ENCODE measurements at regions not wholly inside any gene's neighbourhood (a gene's known extent, or its start where the extent isn't known, plus 50 kb on each side); places are given as distances from the start of the nearest gene placed in this dataset.
A peak's percentile ranks its signal among the peaks of the same experiment; 100 is the strongest.
"Not testable (repeated sequence)": the region's sequence is repeated elsewhere in the genome, so short reads cannot be mapped to it uniquely, and the experiment has no call there.

DNA sequence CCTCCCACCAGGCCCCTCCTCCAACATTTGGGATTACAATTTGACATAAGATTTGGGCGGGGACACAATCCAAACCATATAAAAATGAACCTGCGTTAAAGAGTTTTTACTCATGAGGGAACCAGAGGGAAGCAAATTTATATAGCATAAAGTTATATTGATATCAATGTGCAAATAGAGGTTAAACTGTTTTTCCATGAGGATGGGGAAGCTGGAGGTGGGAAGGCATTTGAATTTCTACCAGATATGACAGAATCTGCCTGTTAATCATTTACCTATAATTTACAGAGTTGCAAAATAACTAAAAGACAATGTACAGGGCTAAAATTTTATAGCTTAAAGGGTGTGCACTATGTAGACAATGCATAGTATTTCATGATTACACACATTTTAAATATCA, 322.0 kb upstream of the FKBP1C start:
- no peak for DNase-seq

GRCh38 chr6:62891065-62891647, 320.1 kb upstream of the FKBP1C start:
- peak in 1 of 3 donors; percentile 1 for DNase-seq

GRCh38 chr6:62894114-62894513, 317.2 kb upstream of the FKBP1C start:
- no peak for DNase-seq

- DNase-seq = no peak
Observed at GRCh38 chr6:62903266-62903665, 308.0 kb upstream of the FKBP1C start.

DNA sequence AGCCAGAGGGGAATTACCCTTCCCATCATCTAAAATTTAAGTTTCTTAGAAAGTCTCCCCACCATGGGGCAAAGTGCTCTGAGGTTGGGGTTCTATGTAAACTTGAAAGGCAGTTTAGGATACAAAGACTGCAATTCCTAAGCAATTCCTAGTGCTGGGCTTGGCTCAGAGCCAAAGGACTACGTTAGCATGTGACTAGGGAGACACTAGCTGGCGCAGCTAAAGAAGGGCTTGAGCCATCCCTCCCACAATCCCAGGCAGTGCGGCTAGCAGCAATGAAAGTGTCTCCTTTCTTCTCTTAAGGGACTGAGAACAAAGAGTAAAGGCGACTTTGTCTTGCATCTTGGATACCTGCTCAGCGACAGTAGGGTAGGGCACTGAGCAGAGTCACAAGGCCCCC, 306.6 kb upstream of the FKBP1C start:
- no peak for DNase-seq

GRCh38 chr6:62914530-62914929, 296.7 kb upstream of the FKBP1C start:
- no peak for DNase-seq

- no peak for DNase-seq
Observed at GRCh38 chr6:62923728-62924127, 287.5 kb upstream of the FKBP1C start.

- DNase-seq = no peak
Observed at GRCh38 chr6:62940848-62941247, 270.4 kb upstream of the FKBP1C start.

DNA sequence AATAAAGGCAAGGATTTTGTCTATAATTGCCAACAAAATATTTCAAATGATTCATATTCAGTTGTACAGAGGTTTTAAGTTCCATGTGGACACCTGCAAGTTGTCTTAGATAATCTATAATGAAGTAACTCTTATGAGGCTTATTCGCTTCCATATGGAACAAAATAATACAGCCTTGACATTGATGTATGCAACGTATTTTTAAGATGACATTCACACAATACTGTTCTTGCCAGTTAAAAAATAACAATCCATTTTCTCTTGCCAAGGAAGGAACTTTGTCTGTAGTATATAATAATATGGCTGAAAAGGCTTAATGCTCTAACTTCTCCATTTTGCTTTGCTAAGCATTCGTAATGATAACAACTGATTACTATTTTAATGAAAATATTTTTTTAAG, 269.3 kb upstream of the FKBP1C start:
- no peak for DNase-seq

DNA sequence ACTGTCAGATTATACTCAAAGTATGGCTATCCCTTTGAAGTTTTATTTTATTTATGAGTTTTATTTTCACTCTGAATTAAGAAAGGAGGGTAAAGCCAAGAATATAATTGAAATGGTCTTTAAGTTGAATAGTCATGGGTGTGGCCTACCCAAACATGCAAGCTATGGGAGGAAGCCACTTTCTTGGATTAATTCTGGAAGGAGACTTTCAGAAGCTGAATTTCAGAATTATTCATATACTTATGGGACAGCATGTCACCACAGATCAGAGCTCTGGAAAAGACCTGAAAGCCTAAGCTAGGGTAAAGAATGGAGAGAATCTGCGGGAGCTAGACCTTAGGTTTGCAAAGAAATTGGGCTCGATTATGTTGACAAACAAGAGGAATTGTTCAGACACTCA, 242.4 kb upstream of the FKBP1C start:
- DNase-seq = no peak

- DNase-seq = no peak
Observed at GRCh38 chr6:62971976-62972658, 239.2 kb upstream of the FKBP1C start.

DNA sequence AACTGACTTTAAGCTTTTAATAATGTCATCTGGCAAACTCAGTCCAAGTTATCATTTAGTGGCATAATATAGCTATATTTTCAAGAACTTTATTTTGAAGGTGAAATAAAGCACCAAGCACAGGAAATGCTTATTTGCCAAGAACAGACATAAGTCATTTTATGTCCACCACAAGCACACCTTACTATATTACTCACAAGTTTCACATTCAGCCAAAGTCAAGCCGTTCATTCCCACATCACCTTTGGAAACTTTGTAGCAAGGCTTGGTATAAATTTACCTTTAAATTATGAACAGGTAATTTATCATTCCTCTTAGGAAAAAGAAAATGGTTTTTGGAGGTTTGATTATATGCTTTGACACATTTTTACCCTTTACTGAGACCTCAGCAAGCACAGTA, 236.8 kb upstream of the FKBP1C start:
- DNase-seq = no peak

DNA sequence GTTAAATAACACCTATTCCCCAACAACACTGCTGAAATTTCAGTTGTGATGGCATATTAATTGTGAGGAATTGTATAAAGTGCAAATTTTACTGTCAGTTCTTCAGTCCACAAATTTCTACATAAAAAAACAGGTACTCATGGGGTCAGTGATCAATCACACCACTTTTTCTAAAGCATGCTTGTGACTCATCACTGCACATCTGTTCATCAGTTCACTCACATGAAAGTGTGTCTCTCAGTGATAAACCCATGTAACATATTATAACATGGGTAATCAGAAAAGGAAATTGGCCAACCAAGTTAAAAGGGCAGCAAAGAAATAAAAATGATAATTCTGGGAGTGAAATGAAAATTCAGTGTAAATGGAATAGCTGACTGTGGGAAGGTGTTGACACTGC, 234.7 kb upstream of the FKBP1C start:
- no peak for DNase-seq

DNA sequence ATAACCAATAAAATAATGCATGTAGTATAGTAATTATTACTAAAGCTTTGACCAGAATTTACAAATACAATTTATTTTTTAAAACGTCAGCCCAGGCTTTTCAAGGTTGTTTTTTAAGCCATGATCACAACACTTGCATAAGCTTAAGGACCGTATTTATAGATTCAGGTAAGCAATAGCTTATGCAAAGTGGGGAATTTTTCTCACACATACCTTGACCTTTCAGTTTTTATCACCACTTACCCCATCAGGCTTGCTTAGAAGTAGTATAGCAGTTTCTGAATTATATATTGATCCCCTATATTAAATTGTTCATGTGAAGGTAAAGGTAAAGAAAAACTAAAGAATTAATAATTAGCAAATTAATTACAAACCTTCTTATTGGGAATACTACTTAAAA, 232.3 kb upstream of the FKBP1C start:
- no peak for DNase-seq

DNA sequence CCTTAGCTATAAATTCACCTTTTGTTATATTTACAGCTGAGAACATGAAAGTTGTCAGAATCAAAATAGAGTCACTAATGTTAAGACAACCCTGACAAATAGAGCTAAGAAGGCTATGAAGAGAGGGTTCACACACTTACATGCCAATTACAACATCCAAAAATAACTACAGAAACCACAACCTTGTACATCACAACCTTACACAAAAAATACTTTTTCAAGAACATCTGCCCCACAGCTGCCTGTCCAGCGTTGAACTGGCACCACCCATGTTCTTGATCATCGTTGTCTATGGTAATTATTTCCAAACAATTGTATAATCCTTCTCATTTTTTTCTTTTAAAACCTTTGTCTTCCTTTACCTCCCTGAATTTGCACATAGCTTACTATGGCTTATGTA, 231.2 kb upstream of the FKBP1C start:
- DNase-seq = no peak

DNA sequence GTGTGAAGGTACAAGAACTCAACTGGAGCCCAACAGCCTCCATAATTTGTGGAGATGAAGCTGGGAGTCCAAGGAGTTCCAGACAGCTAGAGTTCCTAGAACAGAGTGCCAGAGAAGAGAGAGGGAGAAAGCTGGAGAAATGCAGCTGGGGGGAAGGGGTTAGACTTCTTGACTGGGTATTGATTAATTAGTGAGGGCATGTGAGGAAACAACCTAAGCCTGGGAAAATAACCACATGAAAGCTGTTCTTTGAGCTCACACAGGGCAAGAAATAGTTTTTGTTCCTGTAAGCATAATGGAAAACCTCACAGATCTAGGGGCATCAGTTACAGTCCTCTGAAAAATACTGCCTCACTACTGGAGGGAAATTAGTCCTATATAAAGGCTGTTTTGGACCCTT, 230.5 kb upstream of the FKBP1C start:
- no peak for DNase-seq

GRCh38 chr6:62982951-62983350, 228.3 kb upstream of the FKBP1C start:
- no peak for DNase-seq

- DNase-seq = not testable (repeated sequence)
Observed at GRCh38 chr6:62991696-62992095, 219.6 kb upstream of the FKBP1C start.

- DNase-seq = no peak
Observed at GRCh38 chr6:62993951-62994350, 217.3 kb upstream of the FKBP1C start.

DNA sequence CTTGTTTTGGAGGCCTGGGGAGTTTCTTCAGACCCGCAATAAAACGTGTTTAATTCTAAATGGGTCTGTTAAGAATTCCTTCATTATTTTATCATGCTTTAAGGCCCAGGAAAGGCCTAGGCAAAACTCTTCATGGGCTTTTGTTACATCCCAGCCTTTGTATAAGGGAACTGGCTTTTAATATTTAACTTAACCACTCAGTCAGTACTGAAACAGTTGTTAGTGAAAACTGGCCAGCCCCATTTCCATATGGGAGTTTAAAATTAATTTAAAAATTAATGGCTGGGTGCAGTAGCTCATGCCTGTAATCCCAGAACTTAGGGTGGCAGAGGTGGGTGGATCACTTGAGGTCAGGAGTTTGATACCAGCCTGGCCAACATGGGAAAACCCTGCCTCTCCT, 213.2 kb upstream of the FKBP1C start:
- no peak for DNase-seq

DNA sequence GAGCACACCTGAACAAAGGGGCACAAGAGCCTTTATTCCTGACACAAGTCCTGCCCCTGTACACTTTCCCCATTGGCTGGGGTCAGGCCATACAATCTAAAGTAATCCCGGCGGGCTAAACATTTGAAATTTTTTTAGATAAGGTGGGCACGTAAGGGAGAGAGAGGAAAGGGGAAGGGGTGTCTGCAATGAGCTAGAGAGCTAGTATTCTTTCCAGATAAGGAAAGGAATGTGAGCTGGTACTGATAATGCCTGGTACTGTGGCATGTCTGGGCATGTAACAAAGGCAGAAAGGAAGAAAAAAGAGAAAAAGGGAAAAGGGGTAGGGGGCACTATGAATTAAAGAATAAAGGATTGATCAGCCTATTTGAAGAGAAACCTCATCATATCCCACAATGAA, 212.0 kb upstream of the FKBP1C start:
- not testable (repeated sequence) for DNase-seq

DNA sequence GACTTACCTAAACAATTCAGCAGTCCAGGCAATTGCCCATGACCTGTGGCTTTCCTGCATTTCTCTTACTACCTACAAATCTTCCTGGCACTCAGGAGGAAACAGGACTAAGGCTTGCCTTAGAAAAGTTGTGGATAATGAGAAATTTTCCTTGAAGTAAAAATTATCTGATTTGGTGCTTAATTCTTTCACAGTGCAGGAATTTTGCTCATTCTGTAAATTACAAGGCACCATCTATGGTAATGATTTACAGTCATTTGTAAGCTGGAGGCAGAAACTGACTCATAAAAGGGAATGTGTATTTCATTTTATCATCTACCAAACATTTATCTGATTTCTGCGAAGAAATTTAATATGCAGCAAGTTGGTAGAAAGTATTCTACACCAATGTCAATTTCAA, 211.5 kb upstream of the FKBP1C start:
- DNase-seq = no peak

- not testable (repeated sequence) for DNase-seq
Observed at GRCh38 chr6:63006018-63006417, 205.3 kb upstream of the FKBP1C start.

- not testable (repeated sequence) for DNase-seq
Observed at GRCh38 chr6:63010962-63011361, 200.3 kb upstream of the FKBP1C start.
